HG02870 (cell line): ENCODE measurements at regions not wholly inside any gene's neighbourhood (a gene's known extent, or its start where the extent isn't known, plus 50 kb on each side); places are given as distances from the start of the nearest gene placed in this dataset.
"Not testable (repeated sequence)": the region's sequence is repeated elsewhere in the genome, so short reads cannot be mapped to it uniquely, and the experiment has no call there.

Experiments
- ATAC-seq: cut with Tn5 transposase; IDR thresholded peaks from one replicate; pipeline ENCODE4 v1.9.1; 2021; ENCODE audit warnings: mild to moderate bottlenecking, moderate library complexity; ENCODE audit not compliant: unreplicated experiment

DNA sequence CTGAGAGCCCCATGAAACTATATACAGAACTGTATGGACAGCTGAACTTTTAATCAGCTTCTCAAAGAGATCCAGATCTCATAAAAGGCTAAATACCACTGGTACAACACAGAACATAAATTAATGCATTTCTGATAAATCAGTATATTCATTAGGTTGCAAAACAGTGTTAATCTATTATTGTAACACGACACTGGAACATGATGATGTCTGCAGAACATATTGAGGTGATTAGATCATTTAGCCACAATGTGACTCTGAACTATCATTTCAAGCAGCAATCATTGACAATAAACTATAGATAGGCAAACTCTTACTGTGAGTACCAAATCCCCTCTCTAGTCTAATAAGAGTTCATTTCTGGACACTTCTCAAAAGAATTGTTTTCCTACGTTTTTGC is 50.3 kb downstream of the GASK1B start:
- ATAC-seq = no peak

DNA sequence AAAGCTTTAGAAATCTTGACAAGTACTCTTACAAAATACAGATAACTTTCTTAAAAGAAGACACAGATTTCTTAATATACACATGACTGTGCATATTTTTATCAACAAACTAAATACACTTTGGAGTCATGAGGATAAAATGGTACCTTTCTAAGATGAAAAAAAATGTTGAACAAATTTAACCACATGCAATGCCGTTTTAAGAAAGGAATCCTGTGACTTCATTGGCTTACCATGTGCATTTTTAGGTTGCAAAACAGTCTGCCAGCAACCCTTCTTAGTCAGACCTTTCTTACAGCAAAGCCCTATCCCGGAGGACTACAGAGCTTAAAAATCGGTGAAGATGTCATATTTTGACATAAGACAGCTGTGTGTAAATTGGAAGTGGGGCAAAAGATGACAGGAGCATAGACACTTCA is 51.7 kb downstream of the GASK1B start:
- no peak for ATAC-seq

DNA sequence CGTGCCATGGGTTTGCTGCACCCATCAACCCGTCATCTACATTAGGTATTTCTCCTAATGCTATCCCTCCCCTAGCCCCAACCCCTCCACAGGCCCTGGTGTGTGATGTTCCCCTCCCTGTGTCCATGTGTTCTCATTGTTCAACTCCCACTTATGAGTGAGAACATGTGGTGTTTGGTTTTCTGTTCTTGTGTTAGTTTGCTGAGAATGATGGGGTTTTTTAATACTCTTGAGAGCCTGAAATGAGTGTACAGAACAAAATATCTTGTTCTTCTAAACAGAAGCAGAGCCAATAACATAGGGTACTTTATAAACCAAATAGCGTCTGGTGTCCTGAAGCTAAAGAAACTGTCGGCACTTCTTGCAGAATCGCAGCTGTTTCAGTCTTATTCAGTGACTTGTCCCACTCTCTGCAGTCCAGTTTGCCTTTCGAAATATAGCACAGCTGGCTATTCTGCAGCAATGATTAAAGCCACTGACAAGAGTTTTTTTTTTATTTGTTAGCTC is 52.1 kb downstream of the GASK1B start:
- not testable (repeated sequence) for ATAC-seq

DNA sequence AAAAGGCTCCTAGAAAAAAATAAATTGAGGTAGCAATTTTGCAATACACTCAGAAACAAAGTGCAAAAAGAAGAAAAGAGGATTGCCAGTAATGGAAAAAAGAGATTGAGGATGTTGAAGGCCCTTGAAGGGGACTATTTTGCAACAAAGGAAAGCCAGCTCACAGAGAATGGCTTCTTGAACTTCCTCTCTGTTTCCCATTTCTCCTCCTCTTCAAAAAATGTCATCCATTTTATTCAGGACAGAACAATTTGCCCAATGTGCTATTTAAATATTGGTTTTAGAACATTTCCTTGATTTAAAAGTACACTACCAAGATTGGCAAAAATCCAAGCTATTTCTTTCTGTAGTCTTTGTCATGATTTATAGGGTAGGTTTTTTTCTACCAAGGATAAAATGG is 60.2 kb downstream of the GASK1B start:
- no peak for ATAC-seq

DNA sequence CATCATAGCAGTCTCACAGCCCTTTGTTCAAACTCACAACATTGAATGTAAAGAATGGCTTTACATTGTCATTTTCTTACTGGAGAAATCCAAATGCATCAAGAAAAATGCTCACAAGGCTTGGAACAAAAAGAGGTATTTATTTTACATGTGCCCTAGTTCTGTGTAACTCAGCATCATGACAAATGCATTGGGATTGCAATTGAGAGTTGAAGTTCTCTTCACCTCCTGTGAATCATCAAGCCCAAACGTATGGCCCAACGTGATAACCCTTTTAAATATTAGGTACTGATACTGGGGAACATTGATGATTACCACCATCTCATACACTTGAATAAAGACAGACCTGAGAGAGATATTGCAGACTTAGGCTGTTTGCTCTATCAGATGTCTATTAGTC is 61.6 kb downstream of the GASK1B start:
- no peak for ATAC-seq

DNA sequence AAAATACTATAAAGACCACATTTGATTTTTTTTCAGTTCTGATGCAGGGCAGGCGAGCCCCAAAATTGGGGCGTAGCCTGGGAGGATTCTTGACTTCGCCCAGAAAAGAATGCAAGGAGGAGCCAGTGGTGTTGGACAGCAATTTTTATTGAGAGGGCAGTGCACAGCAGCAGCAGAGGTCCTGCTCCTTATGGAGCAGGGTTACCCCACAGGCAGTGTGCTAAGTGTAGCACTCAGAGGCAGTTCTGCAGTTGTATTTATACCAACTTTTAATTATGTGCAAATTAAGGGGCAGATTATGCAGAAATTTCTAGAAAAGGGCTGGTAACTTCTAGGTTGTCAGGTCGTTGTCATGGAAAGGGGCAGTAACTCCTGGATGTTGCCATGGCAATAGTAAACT is 69.9 kb downstream of the GASK1B start:
- no peak for ATAC-seq

DNA sequence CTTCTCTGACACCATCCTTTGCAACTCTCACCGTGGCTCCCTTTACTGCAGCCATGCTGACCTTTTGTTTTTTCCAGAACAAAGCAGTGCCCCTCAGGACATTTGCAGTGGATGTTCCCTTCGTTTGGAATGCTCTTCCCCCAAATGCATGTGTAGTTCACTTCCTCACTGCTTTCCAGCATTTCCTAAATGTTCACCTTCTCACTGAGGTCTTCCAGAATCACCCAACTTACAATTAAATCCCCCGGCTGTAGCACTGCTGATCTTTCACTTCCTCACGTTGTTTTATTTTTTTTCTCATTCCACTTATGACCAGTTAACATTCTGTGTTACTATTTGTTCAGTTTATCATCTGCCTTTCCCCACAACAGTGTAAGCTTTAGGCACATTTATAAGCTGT is 73.1 kb downstream of the GASK1B start:
- no peak for ATAC-seq

DNA sequence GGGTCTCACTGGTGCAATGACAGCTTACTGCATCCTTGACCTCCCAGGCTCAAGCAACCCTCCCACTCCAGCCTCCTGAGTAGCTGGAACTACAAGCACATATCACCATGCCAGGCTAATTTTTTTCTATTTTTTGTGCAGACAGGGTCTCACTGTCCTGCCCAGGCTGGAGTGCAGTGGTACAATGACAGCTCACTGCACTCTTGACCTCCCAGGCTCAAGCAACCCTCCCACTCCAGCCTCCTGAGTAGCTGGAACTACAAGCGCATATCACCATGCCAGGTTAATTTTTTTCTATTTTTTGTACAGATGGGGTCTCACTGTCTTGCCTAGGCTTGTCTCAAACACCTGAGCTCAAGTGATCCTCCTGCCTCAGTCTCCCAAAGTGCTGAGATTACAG is 74.0 kb downstream of the GASK1B start:
- no peak for ATAC-seq

DNA sequence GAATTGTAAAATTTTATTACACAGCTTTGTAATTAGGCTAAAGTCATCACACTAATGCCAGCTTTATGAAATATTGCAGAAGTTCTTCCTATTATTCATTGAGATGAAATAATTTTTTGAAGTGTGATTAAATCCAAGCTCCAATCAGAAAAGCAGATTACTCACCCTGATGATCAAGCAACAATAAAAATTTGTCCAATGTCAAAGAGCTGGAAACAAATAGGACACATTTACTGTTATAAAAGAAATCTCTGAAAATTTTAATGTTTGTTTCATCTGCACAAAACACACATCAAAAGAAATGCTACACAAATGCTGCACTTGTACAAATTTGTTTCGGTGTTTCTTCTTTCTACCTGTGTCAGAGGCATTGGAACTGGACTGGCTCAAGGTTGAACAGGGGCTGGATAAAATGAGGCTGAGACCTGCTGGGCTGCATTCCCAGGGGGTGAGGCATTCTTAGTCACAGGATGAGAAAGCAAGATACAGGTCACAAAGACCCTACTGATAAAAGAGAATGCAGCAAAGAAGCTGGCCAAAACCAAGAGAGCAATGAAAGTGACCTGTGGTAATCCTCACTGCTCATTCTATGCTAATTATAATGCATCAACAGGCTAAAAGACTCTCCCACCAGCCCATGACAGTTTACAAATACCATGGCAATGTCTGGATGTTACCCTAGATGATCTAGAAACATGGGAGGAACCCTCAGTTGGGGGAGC is 78.3 kb downstream of the GASK1B start:
- ATAC-seq = no peak

DNA sequence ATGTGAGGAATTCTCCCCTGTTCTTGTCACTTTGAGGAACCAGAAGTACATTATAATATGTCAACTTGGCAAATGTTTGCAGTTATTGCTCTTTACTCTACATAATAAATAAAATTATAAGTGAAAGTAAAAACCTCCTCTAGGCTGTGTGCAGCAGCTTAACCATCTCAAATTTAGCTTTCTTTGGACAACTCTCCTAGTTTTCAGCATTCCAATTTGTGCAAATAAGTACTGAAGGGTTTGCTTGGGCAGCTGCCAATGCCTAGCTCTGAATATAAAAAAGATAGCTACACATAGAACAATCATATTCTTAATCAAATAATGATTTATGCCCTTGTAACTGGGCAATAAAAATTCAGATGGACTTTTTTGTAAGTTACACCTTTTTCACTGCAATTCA is 82.5 kb downstream of the GASK1B start:
- ATAC-seq = no peak

DNA sequence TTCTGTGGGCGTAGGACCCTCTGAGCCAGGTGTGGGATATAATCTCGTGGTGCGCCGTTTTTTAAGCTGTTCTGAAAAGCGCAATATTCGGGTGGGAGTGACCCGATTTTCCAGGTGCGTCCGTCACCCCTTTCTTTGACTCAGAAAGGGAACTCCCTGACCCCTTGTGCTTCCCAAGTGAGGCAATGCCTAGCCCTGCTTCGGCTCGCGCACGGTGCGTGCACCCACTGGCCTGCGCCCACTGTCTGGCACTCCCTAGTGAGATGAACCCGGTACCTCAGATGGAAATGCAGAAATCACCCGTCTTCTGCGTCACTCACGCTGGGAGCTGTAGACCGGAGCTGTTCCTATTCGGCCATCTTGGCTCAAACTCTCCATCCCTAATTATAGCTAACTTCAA is 82.9 kb downstream of the GASK1B start:
- not testable (repeated sequence) for ATAC-seq

DNA sequence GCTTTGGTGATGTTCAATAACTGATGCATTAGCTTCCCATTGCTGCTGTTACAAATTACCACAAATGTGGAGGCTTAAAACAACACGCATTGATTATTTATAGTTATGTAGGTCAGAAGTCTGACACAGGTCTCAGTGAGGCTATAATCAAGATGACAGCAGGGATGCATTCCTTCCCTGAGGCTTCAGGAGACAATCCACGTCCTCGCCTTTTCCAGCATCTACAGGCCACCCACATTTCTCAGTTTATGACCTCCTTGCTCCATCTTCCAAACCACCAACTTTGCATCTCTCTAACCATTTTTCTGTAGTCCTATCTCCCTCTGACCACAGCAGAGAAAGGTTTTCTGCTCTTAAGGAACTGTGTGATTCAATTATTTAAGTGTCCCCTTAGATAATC is 92.5 kb downstream of the GASK1B start:
- no peak for ATAC-seq

DNA sequence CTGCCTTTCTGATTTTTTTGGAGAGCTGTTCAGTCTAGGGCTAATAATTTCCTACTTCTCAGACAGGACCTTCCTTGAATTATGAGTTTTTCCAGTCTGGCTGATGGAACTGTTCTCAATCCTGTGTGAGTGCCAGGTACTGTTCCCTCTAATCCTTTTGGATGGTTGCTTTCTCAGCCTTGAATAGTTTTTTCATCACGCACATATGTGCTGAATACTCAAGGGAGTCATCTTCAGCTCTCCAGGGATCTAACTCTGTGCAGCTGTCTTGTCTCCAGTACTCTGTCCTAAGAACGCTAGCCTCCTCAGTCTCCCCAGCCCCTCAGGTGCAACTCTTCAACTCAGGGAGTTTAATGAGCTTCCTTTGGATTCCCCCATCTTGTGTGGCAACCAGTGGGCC is 93.2 kb downstream of the GASK1B start:
- ATAC-seq = no peak

DNA sequence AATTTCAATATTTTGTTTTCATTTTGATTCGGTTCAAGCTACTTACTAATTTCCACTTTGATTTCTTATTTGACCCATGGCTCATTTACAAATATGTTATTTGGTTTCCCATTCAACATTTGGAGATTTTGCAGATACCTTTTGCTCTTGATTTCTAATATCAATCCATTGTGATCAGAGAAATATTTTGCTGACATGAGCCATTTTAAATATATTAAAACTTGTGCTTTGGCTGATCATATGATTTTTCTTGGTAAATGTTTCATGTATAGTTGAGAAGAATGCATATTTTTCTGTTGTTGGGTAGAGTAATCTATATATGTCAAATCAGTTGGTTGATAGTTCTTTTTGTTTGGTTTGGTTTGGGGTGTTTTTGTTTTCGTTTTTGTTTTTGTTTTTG is 95.0 kb downstream of the GASK1B start:
- ATAC-seq = no peak

DNA sequence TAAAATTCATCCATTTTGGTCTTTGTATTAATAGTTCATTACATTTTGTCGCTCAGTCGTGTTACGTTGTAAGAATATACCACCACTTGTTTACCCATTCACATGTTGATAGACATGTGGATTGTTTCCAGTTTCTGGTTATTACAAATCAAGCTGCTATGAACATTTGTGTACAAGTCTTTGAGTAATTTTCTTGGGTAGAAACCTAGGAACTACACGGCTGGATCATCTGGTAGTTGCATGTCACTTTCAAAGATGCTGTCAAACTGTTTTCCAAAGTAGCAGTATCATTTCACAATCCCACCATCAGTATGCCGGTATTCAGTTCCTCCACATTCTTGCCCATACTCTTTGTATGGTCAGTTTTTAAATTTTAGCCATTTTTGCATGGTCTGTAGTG is 98.0 kb downstream of the GASK1B start:
- no peak for ATAC-seq

DNA sequence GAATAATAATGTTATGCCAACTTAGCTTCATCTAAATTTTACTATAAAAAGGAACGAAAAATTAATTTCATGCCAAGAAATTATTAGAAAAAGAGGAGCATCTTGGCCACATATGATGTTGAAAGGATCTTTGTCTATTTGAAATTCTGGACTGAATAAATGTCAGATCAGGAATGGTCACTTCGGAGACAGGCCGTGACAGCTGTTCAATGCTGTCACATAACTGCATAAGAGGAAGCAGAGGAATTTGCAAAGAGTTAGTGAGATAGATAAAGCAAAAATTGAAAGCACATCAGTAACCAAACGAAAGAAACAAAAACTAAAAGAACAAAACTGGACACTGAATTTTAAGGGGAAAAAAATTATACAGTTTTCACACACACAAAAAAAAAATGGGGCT is 100.9 kb downstream of the GASK1B start:
- ATAC-seq = no peak

DNA sequence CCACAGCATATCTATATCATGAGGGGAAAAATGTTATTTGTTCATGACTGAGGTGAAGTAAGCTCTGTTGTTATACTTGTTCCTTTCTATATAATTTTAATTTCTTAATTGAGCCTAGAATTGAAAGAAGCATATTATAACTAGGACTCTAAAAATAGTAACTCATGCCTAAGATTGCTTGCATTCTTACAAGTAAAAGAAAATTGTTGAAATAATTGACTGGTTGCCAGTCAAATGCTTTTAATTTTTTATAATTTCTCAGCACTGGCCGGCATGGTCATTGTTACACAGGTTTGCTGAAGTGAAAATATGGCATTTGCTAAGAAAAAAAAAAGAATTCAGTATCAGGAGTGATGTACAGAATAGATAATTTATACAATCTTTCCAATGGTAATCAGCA is 104.8 kb downstream of the GASK1B start:
- ATAC-seq = no peak

DNA sequence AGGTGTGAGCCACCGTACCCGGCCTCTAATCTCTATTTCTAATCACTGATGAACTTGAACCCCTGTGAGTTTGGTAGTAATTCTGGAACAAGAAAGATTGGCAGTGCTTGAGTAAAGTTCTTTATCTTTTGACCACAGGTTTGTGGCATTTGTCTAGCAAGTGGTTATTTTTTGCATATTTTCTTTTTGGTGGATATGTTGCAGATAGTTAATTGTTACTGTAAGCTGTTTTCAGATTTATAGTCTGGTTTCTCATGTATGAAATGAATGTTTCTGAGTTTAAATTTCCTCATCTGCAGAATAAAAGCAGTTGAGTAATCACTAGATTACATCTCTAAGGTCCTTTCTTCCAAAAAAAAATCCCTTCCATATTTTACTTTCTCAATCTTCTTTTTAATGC is 105.2 kb downstream of the GASK1B start:
- ATAC-seq = no peak

DNA sequence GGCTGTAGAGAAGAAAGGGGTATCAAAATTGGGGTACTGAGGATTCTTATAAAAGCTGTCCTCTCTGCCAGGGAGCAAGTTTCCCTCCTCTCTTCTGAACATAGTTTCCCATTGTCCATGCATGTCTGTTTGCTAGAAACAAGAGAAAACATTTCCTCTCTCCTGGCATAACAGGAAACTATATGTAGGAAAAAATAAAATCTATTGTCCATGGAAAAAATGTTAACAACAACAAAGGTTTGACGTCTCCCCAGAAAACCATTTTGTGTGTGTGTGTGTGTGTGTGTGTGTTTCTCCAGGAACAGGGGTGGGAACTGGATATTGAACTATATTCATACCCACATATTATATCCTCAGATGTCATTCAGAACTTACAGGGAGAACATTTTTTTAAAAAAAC is 107.2 kb downstream of the GASK1B start:
- ATAC-seq = no peak

DNA sequence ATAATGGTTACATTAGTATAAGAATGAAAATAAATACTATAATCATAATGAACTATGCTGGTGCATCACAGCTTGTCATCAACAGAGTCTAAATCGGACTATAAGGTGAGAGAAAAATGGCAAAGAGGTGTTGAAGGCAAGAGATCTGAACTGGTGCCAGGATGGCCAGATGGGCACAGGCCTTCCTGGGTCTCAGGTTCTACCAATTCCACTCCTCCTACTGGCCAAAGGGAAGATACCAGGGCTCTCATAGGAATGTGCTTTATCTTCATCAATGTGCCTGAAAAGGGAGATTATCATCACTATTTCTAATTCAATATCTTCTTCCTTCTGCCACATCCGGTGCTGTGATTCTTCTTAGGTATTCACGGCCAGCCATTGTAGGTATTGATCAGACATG is 107.6 kb downstream of the GASK1B start:
- ATAC-seq = no peak

DNA sequence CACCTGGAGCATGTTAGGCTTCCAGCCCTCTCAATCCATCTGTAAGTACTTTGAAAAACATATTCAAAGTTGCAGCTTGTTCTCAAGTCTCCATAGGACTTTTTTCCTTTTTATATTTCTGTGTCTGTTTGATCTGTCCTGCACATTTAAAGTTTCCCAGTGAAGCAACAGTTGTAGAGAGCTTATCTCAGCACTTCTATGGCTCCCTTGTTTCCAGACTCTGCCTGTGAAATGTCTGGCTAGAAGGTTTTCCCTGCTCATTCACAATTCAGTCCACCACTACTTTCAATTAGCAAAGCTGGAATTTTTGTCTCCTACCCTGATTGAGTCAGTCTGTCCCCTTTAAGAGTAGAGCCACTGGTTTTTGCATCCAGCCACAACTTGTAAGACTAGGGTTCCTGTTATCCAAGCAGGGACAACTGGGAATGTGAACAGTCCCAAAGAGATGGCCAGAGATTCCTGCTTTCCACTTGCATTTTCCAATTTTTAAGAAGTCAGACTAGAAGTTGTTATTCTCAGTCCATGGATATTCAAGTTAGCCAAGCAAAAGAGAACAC is 116.1 kb downstream of the GASK1B start:
- no peak for ATAC-seq

DNA sequence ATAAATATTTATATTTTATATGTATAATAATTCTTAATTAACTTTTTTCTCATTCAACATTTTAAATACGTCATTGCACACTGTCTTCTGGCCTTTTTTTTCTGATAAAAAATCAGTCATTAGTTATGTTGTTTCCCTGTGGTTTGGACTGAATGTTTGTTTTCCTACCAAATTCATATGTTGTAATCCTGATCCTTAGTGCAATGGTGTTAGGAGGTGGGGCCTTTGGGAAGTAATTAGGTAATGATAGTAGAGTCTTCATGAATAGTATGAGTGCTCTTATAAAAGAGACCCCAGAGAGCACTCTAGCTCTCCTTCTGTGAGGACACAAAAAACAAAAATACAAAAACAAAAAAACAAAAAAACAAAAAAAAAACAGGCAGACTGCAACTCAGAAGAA is 117.2 kb downstream of the GASK1B start:
- ATAC-seq = no peak

DNA sequence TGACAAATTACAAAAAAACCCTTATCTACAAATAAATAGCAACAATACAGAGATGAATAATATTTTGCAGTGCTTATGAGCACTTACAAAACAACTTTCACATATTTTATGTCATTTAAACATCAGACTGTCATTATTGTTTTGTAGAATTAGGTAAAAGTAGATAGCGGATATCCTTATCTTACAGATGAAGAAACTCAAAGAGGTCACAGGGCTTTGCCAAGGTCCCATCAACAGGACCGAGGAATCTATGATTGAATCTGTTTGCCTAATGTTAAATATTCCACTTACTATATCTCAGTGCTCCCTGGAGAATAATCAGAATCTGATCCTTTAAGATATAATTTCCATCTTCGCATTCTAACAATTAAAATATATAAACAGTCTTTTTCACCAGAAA is 119.0 kb downstream of the GASK1B start:
- no peak for ATAC-seq
